ENCODE measurements at regions not wholly inside any gene's neighbourhood (a gene's known extent, or its start where the extent isn't known, plus 50 kb on each side); places are given as distances from the start of the nearest gene placed in this dataset.

DNA sequence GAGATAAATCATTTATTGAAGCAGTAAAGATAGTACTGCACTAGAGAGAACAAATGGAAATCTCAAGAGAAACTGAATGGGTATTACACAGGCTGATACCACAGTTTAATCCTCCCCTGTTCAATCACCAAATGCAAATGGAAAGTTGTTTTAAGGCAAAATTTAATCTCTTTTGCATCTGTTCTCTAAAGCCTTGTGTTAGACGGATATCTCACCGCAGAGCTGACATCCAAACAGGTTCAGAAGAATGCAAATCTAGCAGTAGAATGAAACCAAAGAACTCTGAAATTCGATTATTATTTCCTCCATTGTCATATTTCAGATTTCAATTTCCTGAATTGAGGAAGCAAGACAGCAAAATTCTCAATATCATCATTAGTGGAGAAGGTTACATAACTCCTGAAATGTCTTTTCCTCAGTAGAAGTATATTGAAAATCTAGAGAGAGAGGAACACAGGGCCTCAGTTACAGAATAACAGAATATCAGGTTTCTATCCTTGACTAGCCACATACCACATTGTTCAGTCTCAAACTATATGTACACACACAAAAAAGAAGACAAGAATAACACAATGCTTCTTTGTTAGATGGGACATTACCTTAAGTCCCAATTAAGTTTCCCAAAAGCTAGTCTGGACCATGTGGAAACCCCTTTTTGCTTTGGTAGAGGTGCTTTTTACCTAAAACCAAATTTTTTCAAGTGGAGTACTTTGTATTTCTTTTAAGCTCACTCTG, 94.1 kb upstream of the BANK1 start:
- 17% methylated on average over 3 of the region's 3 CpGs for WGBS (ENCODE audit: insufficient coverage, insufficient replicate concordance, low lambda C conversion rate, missing lambda C conversion rate)
- H2AFZ ChIP-seq (ENCODE audit: control insufficient read depth, low read depth, low read length): no peak overlapping the region
- no peak overlapping the region for H3K4me2 ChIP-seq (ENCODE audit: control insufficient read depth, insufficient read depth)
- TF ChIP-seq PKNOX1 (IDR thresholded peaks at IDR 0.05): no peak
- TF ChIP-seq ZNF622 (IDR thresholded peaks at IDR 0.05): no peak
- TF ChIP-seq ZBTB4 (CRISPR knock-in tag; IDR thresholded peaks at IDR 0.05): no peak
- TF ChIP-seq ZNF687 (IDR thresholded peaks at IDR 0.05): no peak
- TF ChIP-seq IKZF1 (conservative IDR thresholded peaks at IDR 0.05): no peak
- no peak for TF ChIP-seq NFIC (IDR thresholded peaks at IDR 0.05; ENCODE audit: low read depth, low read length)
- TF ChIP-seq NR2C1 (IDR thresholded peaks at IDR 0.05): no peak
- no peak for TF ChIP-seq SIN3A (IDR thresholded peaks at IDR 0.05; ENCODE audit: low read depth, low read length)
- no peak for TF ChIP-seq BCL11A (IDR thresholded peaks at IDR 0.05; ENCODE audit: low read depth, low read length)
- no peak for TF ChIP-seq CBX3 (IDR thresholded peaks at IDR 0.05; ENCODE audit: borderline replicate concordance, low read depth)
- TF ChIP-seq SMAD1 (IDR thresholded peaks at IDR 0.05; ENCODE audit: low read depth, partially characterized antibody): no peak
- no peak for TF ChIP-seq RAD51 (IDR thresholded peaks at IDR 0.05)
- TF ChIP-seq MXI1 (IDR thresholded peaks at IDR 0.05; ENCODE audit: low read depth, low read length): no peak
- TF ChIP-seq CREM (IDR thresholded peaks at IDR 0.05; ENCODE audit: low read depth): no peak
- TF ChIP-seq POLR2A (IDR thresholded peaks at IDR 0.05; ENCODE audit: low read depth, low read length): no peak
- no peak for TF ChIP-seq JUNB (IDR thresholded peaks at IDR 0.05)
- TF ChIP-seq ATF7 (IDR thresholded peaks at IDR 0.05; ENCODE audit: low read depth): no peak
- no peak for TF ChIP-seq CHD2 (IDR thresholded peaks at IDR 0.05; ENCODE audit: borderline replicate concordance, low read depth, low read length)
- CTCF ChIA-PET: interaction anchor here (0.6 to 0.7 kb wide), 2 partner anchors 58 to 397 kb away, joined by 4 read pairs; no protein-coding TSS in a partner anchor
- no peaks in the 10 kb centered on the region for H4K20me1 ChIP-seq (ENCODE audit: control insufficient read depth, insufficient read depth)
- no peaks in the 10 kb centered on the region for H3K36me3 ChIP-seq (ENCODE audit: control insufficient read depth in 2 of 2, insufficient read depth in 2 of 2, low read length in 1 of 2)
- H3K4me3 ChIP-seq: no peak overlapping the region
- POLR2A ChIA-PET: no interaction called here
- in situ Hi-C loops (cut with MboI) (no loop called here), intact Hi-C loops (cut with micrococcal nuclease; ENCODE audit: unreplicated experiment) (no loop called here)
- DNase-seq (ENCODE audit: low read depth, low spot score) (no peak), ATAC-seq (no peak), FAIRE-seq (no peak)
- RAD21 ChIA-PET (ENCODE audit: unreplicated experiment): no interaction called here
- peaks cover 11% of the 10 kb centered on the region for H3K4me1 ChIP-seq (ENCODE audit: control insufficient read depth, insufficient read depth, low read length)
- BruUV-seq (replicated peaks): no TSS peak
- no peak overlapping the region for H3K27ac ChIP-seq (ENCODE audit: control insufficient read depth, insufficient read depth)
- SMC1A ChIA-PET (ENCODE audit: uncharacterized antibody, unreplicated experiment): interaction anchor here (0.7 kb wide), 1 partner anchor 19 kb away, joined by 3 read pairs; no protein-coding TSS in a partner anchor
- no peaks in the 10 kb centered on the region for H3K9me3 ChIP-seq (replicated peaks; ENCODE audit: control insufficient read depth, insufficient read depth, low read length)
- H3K9ac ChIP-seq (ENCODE audit: control insufficient read depth, insufficient read depth, low read length): no peak overlapping the region
- no peaks in the 10 kb centered on the region for H3K79me2 ChIP-seq (ENCODE audit: control insufficient read depth, insufficient read depth, low read length)
- H3K27me3 ChIP-seq (replicated peaks in 1 of 2; ENCODE audit: control insufficient read depth in 2 of 2, insufficient read depth in 2 of 2, low read length in 1 of 2): no peaks in the 10 kb centered on the region
